ENCODE measurements at regions not wholly inside any gene's neighbourhood (a gene's known extent, or its start where the extent isn't known, plus 50 kb on each side); places are given as distances from the start of the nearest gene placed in this dataset.

- no peak for TF ChIP-seq CTCF (IDR thresholded peaks at IDR 0.05; ENCODE audit: low read length)
- no peak for TF ChIP-seq EZH2 (optimal IDR thresholded peaks at IDR 0.05; ENCODE audit: low read depth, low read length)
- TF ChIP-seq EZH2phosphoT487 (IDR thresholded peaks at IDR 0.05; ENCODE audit: low read length) = no peak
These were observed 577.7 kb downstream of the MRPL39 start for GRCh38 chr21:25029580-25029979.
